ENCODE measurements at regions not wholly inside any gene's neighbourhood (a gene's known extent, or its start where the extent isn't known, plus 50 kb on each side); places are given as distances from the start of the nearest gene placed in this dataset.

DNA sequence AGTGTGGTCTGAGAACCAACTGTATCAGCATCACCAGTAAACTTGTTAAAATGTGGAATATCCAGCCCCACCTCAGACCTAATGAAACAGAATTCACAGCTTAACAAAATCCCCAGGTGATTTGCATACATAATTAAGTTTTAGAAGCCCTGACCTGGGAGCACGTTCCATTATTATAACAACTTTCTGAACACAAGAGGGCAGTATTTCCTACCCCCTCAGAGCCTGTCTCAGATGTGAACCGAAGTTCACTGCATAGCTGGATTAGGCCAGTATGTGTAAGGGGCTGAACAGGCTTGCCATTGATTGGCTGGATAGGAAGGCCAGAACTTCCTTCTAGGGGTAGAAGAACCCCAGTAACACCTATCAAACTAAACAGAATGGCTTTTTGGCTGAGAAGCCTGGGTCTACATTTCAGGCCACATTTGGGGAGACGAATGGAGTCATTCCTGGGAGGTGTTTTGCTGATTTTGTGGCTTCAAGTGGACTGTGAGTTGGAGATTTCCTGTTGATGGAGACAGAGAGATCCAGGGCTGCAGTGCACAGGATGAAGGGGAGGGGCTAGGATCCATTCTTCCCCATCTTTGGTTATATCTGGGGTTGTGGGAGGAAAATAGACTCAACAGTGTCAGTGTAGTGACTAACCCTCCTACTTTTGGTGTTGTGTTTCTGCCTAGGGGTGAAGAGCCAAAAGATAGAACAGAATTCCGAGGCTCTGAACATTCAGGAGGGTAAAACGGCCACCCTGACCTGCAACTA, 94.7 kb upstream of the OR4E1 start:
- no peak for TF ChIP-seq EZH2phosphoT487 (IDR thresholded peaks at IDR 0.05; ENCODE audit: insufficient read depth, low read depth)
- no peak for TF ChIP-seq EZH2 (IDR thresholded peaks at IDR 0.05; ENCODE audit: insufficient read depth, poor library complexity, severe bottlenecking)

All from GM23248 (cell line).